MCF 10A (cell line): ENCODE measurements at regions not wholly inside any gene's neighbourhood (a gene's known extent, or its start where the extent isn't known, plus 50 kb on each side); places are given as distances from the start of the nearest gene placed in this dataset.

Experiments
- BruUV-seq: library from RNA; stranded (reverse); fragments of 400-500 nt; replicated peaks from 2 replicates; lab custom pipeline; 2021; lab: Mats Ljungman, UMichigan
- CTCF ChIA-PET: fragments of 300-600 bp; sonication (Branson Sonifier 250); formaldehyde crosslinking; extraction: SDS; loops from one replicate; lab custom pipeline; 2021; ENCODE audit warnings: antibody characterized with exemption, inconsistent platforms; lab: Yijun Ruan, JAX
- POLR2A ChIA-PET: fragments of 300-600, 350-650 bp; sonication (Branson Sonifier 250); formaldehyde crosslinking; extraction: SDS; loops from one replicate; lab custom pipeline; 2020; ENCODE audit warnings: antibody characterized with exemption, inconsistent platforms; lab: Yijun Ruan, JAX
- DNase-seq: peaks from one replicate; pipeline ENCODE4 v3.0.0-alpha.2; 2018; ENCODE audit not compliant: unreplicated experiment
- H3K27ac Mint-ChIP-seq: one replicate; pipeline ENCODE4 v1.8.0; 2022; ENCODE audit warnings: mild to moderate bottlenecking, low read depth, mixed read lengths; ENCODE audit not compliant: unreplicated experiment
- H3K27me3 Mint-ChIP-seq: one replicate; pipeline ENCODE4 v1.8.0; 2022; ENCODE audit warnings: mixed read lengths; ENCODE audit not compliant: insufficient read depth, unreplicated experiment
- H3K36me3 Mint-ChIP-seq: one replicate; pipeline ENCODE4 v1.8.0; 2022; ENCODE audit warnings: mild to moderate bottlenecking, moderate library complexity, mixed read lengths; ENCODE audit not compliant: insufficient read depth, unreplicated experiment
- H3K4me1 Mint-ChIP-seq: one replicate; pipeline ENCODE4 v1.8.0; 2022; ENCODE audit warnings: mixed read lengths; ENCODE audit not compliant: insufficient read depth, unreplicated experiment
- H3K4me3 Mint-ChIP-seq: one replicate; pipeline ENCODE4 v1.8.0; 2022; ENCODE audit warnings: mild to moderate bottlenecking, moderate library complexity, mixed read lengths; ENCODE audit not compliant: unreplicated experiment
- H3K9me3 Mint-ChIP-seq: one replicate; pipeline ENCODE4 v1.8.0; 2022; ENCODE audit warnings: mixed read lengths; ENCODE audit not compliant: unreplicated experiment
- CTCF ChIP-seq: fragments of 200-600 bp; IDR thresholded peaks from one replicate; pipeline ENCODE4 v1.8.0; 2022; ENCODE audit warnings: antibody characterized with exemption, mild to moderate bottlenecking; ENCODE audit not compliant: unreplicated experiment
- intact Hi-C: fragments of 100-400 bp; cut with micrococcal nuclease; formaldehyde crosslinking; loops from 2 replicates; pipeline ENCODE4 v1.14.1; 2022

- no peak for DNase-seq
- POLR2A ChIA-PET = no interaction called here
- no peak overlapping the region for H3K4me3 Mint-ChIP-seq
- intact Hi-C loops = no loop called here
- H3K27ac Mint-ChIP-seq = no peak overlapping the region
- H3K27me3 Mint-ChIP-seq = no peaks in the 10 kb centered on the region
- TF ChIP-seq CTCF = no peak
- no peaks in the 10 kb centered on the region for H3K4me1 Mint-ChIP-seq
- no peaks in the 10 kb centered on the region for H3K36me3 Mint-ChIP-seq
- BruUV-seq = no TSS peak
- H3K9me3 Mint-ChIP-seq = no peaks in the 10 kb centered on the region
- CTCF ChIA-PET = interaction anchor here (0.6 to 1.3 kb wide), 4 partner anchors 13 to 459 kb away, joined by 3 to 8 read pairs (median 4); no protein-coding TSS in a partner anchor
Observed at GRCh38 chr11:116282481-116282880, 490.3 kb downstream of the BUD13 start.

GRCh38 chr11:116281173-116282160 lies 491.3 kb downstream of the BUD13 start:
- intact Hi-C loops = no loop called here
- POLR2A ChIA-PET = no interaction called here
- no peaks in the 10 kb centered on the region for H3K36me3 Mint-ChIP-seq
- TF ChIP-seq CTCF = no peak
- no peak overlapping the region for H3K4me3 Mint-ChIP-seq
- DNase-seq = no peak
- BruUV-seq = no TSS peak
- no peak overlapping the region for H3K27ac Mint-ChIP-seq
- no peaks in the 10 kb centered on the region for H3K27me3 Mint-ChIP-seq
- CTCF ChIA-PET = interaction anchor here (0.6 to 1.3 kb wide), 5 partner anchors 10 to 460 kb away, joined by 3 to 8 read pairs (median 4); no protein-coding TSS in a partner anchor
- H3K4me1 Mint-ChIP-seq = no peaks in the 10 kb centered on the region
- no peaks in the 10 kb centered on the region for H3K9me3 Mint-ChIP-seq

- Mint-ChIP-seq H3K4me1 (no peaks in the 10 kb centered on the region), H3K9me3 (peaks cover 8% of the 10 kb centered on the region), H3K36me3 (no peaks in the 10 kb centered on the region), H3K4me3 (no peak overlapping the region), H3K27me3 (no peaks in the 10 kb centered on the region), H3K27ac (no peak overlapping the region)
- intact Hi-C loops = no loop called here
- TF ChIP-seq CTCF = no peak
- no TSS peak for BruUV-seq
- POLR2A ChIA-PET = no interaction called here
- CTCF ChIA-PET = interaction anchor here (0.7 kb wide), 1 partner anchor 20 kb away, joined by 5 read pairs; no protein-coding TSS in a partner anchor
- no peak for DNase-seq
Observed at GRCh38 chr11:116279511-116279910, 493.3 kb downstream of the BUD13 start.

- Mint-ChIP-seq H3K4me3 (no peak overlapping the region), H3K4me1 (no peaks in the 10 kb centered on the region), H3K27me3 (no peaks in the 10 kb centered on the region), H3K36me3 (no peaks in the 10 kb centered on the region), H3K9me3 (peaks cover 12% of the 10 kb centered on the region), H3K27ac (no peak overlapping the region)
- POLR2A ChIA-PET = no interaction called here
- no peak for DNase-seq
- TF ChIP-seq CTCF = no peak
- CTCF ChIA-PET = interaction anchor here (0.6 to 1.3 kb wide), 3 partner anchors 11 to 953 kb away, joined by 3 to 5 read pairs (median 3); no protein-coding TSS in a partner anchor
- intact Hi-C loops = no loop called here
- BruUV-seq = no TSS peak
Observed at GRCh38 chr11:116278076-116278475, 494.7 kb downstream of the BUD13 start.
